ENCODE measurements at regions not wholly inside any gene's neighbourhood (a gene's known extent, or its start where the extent isn't known, plus 50 kb on each side); places are given as distances from the start of the nearest gene placed in this dataset.

DNA sequence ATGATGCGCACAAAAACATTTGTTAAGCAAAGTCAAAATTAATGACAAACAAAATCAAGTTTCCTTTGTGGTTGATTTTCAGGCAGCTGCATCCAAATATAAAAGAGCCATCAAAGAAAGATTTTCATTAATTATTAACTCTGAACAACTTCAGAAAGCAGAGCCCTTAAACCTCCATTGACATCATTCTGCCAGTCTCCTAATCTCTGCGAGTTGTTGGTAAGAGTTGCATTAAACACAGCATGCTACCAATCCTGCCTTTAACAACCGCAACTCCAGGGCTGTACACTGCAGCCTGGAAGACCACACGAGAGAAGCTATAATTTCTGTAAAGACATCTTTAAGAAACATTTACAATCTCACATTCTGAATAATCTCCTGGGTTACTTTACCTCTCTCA lies 204.6 kb downstream of the NR2F2 start:
- TF ChIP-seq, protein P1, sequence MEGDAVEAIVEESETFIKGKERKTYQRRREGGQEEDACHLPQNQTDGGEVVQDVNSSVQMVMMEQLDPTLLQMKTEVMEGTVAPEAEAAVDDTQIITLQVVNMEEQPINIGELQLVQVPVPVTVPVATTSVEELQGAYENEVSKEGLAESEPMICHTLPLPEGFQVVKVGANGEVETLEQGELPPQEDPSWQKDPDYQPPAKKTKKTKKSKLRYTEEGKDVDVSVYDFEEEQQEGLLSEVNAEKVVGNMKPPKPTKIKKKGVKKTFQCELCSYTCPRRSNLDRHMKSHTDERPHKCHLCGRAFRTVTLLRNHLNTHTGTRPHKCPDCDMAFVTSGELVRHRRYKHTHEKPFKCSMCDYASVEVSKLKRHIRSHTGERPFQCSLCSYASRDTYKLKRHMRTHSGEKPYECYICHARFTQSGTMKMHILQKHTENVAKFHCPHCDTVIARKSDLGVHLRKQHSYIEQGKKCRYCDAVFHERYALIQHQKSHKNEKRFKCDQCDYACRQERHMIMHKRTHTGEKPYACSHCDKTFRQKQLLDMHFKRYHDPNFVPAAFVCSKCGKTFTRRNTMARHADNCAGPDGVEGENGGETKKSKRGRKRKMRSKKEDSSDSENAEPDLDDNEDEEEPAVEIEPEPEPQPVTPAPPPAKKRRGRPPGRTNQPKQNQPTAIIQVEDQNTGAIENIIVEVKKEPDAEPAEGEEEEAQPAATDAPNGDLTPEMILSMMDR (conservative IDR thresholded peaks at IDR 0.05; ENCODE audit: low read depth, low read length): no peak

DNA sequence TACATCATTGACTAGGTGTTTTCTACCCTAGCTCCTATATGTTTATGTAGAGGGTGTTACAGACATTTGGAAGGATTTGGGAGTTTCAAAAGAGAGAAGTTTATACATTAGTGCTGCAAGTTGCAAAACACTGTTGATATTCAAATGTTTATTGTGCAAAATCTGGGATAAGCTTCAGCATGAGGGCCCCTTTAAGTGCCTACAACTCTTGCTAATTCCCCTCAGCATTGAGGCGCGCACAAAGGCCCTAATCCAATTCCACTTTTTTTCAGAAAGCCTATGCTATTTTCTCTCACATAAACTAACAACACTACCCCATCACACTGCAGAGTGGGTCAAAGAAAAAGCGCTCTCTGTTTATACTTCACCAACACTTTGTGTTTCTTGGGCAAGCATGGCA lies 208.0 kb downstream of the NR2F2 start:
- Histone ChIP-seq H3K27me3 (ENCODE audit: insufficient read depth, low read depth) (no peaks in the 10 kb centered on the region), H3K79me2 (ENCODE audit: insufficient read depth, low read depth) (no peaks in the 10 kb centered on the region), H3K36me3 (ENCODE audit: insufficient read depth) (no peaks in the 10 kb centered on the region), H4K20me1 (ENCODE audit: insufficient read depth) (no peaks in the 10 kb centered on the region), H3K4me3 (IDR thresholded peaks at IDR 0.05; ENCODE audit: insufficient read depth, low read depth, low read length) (no peak overlapping the region), H2AFZ (ENCODE audit: low read depth) (no peak overlapping the region), H3K9ac (no peak overlapping the region), H3K4me1 (ENCODE audit: low read depth, poor library complexity, severe bottlenecking) (no peaks in the 10 kb centered on the region), H3K4me2 (no peak overlapping the region), H3K27ac (no peak overlapping the region)
- TF ChIP-seq, protein P1 (conservative IDR thresholded peaks at IDR 0.05; ENCODE audit: low read depth, low read length): no peak

More for the DNA sequence above, 204.6 kb downstream of the NR2F2 start:
- Histone ChIP-seq H4K20me1 (ENCODE audit: insufficient read depth) (no peaks in the 10 kb centered on the region), H2AFZ (ENCODE audit: low read depth) (no peak overlapping the region), H3K4me3 (IDR thresholded peaks at IDR 0.05; ENCODE audit: insufficient read depth, low read depth, low read length) (no peak overlapping the region), H3K4me1 (ENCODE audit: low read depth, poor library complexity, severe bottlenecking) (no peaks in the 10 kb centered on the region), H3K36me3 (ENCODE audit: insufficient read depth) (no peaks in the 10 kb centered on the region), H3K9ac (no peak overlapping the region), H3K27me3 (ENCODE audit: insufficient read depth, low read depth) (no peaks in the 10 kb centered on the region), H3K4me2 (no peak overlapping the region), H3K79me2 (ENCODE audit: insufficient read depth, low read depth) (no peaks in the 10 kb centered on the region), H3K27ac (no peak overlapping the region)

DNA sequence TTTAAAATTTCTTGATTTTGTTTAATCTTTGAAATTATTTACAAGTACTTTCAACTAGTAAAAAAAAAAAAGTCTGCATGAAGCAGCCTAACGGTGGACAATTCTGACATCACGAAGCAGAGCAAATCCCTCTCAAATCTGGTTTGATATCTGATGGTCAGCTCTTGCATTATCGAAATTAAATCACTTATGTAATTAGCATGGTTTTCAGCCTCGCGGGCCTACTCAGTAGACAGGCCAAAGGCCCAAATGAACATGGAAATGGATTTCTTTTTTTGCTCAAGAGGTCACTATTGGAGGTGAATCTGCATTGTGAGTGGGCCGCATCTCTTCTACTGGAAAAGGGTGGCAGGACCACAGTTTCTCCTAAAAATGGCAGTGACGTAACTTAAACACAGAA lies 209.8 kb downstream of the NR2F2 start:
- Histone ChIP-seq H4K20me1 (ENCODE audit: insufficient read depth) (no peaks in the 10 kb centered on the region), H3K79me2 (ENCODE audit: insufficient read depth, low read depth) (no peaks in the 10 kb centered on the region), H3K9ac (no peak overlapping the region), H3K27ac (no peak overlapping the region), H3K27me3 (ENCODE audit: insufficient read depth, low read depth) (no peaks in the 10 kb centered on the region), H3K36me3 (ENCODE audit: insufficient read depth) (no peaks in the 10 kb centered on the region), H3K4me3 (IDR thresholded peaks at IDR 0.05; ENCODE audit: insufficient read depth, low read depth, low read length) (no peak overlapping the region), H3K4me2 (no peak overlapping the region), H2AFZ (ENCODE audit: low read depth) (no peak overlapping the region), H3K4me1 (ENCODE audit: low read depth, poor library complexity, severe bottlenecking) (no peaks in the 10 kb centered on the region)
- TF ChIP-seq, protein P1 (conservative IDR thresholded peaks at IDR 0.05; ENCODE audit: low read depth, low read length): no peak

DNA sequence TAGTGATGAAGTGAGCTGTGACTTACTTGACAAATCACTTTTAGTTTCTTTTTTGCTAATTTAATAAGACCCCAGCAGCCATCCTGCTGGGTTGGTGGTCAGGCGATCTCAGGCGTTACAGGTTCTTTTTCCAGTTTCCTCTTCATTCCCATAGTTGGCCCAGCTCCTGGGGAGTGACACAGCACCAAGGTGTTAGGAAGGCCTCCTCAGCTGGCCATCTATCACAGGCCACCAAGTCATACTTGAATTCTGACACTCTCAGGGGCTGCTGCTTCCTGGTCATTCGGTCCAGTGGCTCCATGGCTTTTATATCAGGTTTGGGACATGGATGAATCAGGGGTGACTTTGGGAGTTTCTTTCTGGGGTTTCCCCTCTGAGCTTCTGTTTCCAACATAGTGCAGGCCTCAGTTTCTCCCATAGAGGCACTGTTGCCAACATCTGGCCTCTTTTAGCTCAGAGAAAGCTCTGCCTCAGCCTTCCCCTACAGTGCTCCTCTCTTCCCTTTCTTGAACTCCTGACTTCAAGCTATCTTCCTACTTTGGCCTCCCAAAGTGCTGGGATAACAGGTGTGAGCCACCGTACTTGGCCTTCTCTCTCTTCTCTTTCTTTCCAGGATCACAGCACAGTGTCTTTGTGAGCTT lies 211.8 kb downstream of the NR2F2 start:
- Histone ChIP-seq H2AFZ (ENCODE audit: low read depth) (no peak overlapping the region), H3K4me1 (ENCODE audit: low read depth, poor library complexity, severe bottlenecking) (no peaks in the 10 kb centered on the region), H3K9ac (no peak overlapping the region), H3K27ac (no peak overlapping the region), H4K20me1 (ENCODE audit: insufficient read depth) (no peaks in the 10 kb centered on the region), H3K4me2 (no peak overlapping the region), H3K79me2 (ENCODE audit: insufficient read depth, low read depth) (no peaks in the 10 kb centered on the region), H3K36me3 (ENCODE audit: insufficient read depth) (no peaks in the 10 kb centered on the region), H3K4me3 (IDR thresholded peaks at IDR 0.05; ENCODE audit: insufficient read depth, low read depth, low read length) (no peak overlapping the region), H3K27me3 (ENCODE audit: insufficient read depth, low read depth) (no peaks in the 10 kb centered on the region)
- TF ChIP-seq, protein P1 (conservative IDR thresholded peaks at IDR 0.05; ENCODE audit: low read depth, low read length): no peak

Data from KMS-11 (cell line).